ENCODE measurements at regions not wholly inside any gene's neighbourhood (a gene's known extent, or its start where the extent isn't known, plus 50 kb on each side); places are given as distances from the start of the nearest gene placed in this dataset.

DNA sequence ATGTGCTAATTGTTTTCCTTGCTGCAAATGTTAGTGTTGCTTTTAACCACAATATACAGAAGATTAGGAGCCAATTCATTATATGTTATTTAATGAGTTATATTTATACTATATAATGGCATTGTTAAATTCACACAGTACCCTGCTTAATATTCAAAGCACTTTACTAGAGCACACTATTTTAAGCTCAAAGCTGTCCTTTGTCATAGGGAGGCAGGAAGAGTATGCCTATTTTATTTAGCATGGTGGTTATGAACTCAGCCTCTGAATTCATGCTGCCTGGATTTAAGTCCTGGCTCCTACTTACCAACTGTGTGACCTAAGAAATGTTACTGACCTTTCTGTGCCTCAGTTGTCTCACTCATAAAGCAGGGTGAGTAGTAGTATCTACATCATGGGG lies 80.5 kb downstream of the FASTKD2 start:
- Histone ChIP-seq H3K9me3 (ENCODE audit: low read length) (no peaks in the 10 kb centered on the region), H2AFZ (ENCODE audit: low read length) (no peak overlapping the region), H3K27ac (ENCODE audit: low read length) (no peak overlapping the region), H3K4me2 (ENCODE audit: low read depth, low read length, poor library complexity, severe bottlenecking) (no peak overlapping the region), H3K36me3 (ENCODE audit: insufficient read depth, low read length) (no peaks in the 10 kb centered on the region), H3K79me2 (ENCODE audit: low read length) (no peaks in the 10 kb centered on the region), H3K4me3 (ENCODE audit: low read length) (no peak overlapping the region), H3K27me3 (ENCODE audit: low read length) (no peaks in the 10 kb centered on the region; the same call in 1 of the 2 replicates), H4K20me1 (ENCODE audit: insufficient read depth, low read depth, low read length) (no peaks in the 10 kb centered on the region), H3K9me2 (replicated peaks; ENCODE audit: insufficient read depth, low read length) (no peaks in the 10 kb centered on the region), H3K4me1 (ENCODE audit: low read length) (no peaks in the 10 kb centered on the region), H3K9ac (ENCODE audit: low read length) (no peak overlapping the region)
- no peak for DNase-seq

GRCh38 chr2:206846331-206846730 lies 80.9 kb downstream of the FASTKD2 start:
- Histone ChIP-seq H3K4me3 (ENCODE audit: low read length) (no peak overlapping the region), H3K9ac (ENCODE audit: low read length) (no peak overlapping the region), H3K36me3 (ENCODE audit: insufficient read depth, low read length) (no peaks in the 10 kb centered on the region), H2AFZ (ENCODE audit: low read length) (no peak overlapping the region), H3K4me2 (ENCODE audit: low read depth, low read length, poor library complexity, severe bottlenecking) (no peak overlapping the region), H3K4me1 (ENCODE audit: low read length) (no peaks in the 10 kb centered on the region), H3K27me3 (ENCODE audit: low read length) (no peaks in the 10 kb centered on the region; the same call in 1 of the 2 replicates), H3K79me2 (ENCODE audit: low read length) (no peaks in the 10 kb centered on the region), H3K27ac (ENCODE audit: low read length) (no peak overlapping the region), H3K9me3 (ENCODE audit: low read length) (no peaks in the 10 kb centered on the region), H4K20me1 (ENCODE audit: insufficient read depth, low read depth, low read length) (no peaks in the 10 kb centered on the region), H3K9me2 (replicated peaks; ENCODE audit: insufficient read depth, low read length) (no peaks in the 10 kb centered on the region)
- DNase-seq = no peak

DNA sequence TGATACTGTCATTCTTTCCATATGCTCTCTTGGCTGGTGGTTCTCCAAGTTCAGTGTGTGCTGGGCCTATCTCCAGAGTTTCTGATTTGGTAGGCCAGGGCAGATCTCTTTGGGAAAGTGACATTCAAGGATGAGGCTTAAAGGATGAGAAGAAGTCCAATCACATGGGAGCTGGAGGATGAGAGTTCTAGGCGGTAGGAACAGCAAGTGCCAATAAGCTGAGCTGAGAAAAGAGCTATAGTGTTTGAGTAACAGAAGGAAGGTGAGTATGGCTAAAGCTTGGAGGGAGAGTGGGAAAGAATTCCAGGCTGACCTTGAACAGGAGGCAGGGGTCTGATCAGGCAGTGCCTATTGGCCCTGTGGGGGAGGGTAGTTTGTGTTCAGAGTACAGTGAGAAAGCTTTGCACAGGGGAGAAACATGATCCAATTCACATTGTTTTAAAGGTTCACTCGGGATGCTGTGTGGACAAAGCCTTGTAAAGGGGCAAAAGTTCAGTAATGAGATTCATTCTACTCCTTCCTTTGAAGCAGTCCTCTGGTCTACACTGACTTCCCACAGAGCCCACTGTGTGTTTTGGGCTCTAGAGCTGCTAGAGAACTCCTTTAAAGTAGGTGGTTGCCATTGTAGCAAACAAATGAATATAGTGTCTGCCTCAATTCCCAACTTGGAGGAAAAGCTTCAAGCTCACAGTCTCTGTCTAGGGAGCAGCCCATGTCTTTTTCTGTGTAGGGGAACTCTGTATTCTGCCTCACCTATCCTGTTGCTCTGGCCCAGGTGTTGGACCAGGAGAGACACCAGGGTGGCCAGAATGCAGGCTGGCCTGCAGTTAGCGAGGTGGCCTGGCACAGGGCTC lies 81.8 kb downstream of the FASTKD2 start:
- no peak overlapping the region for H3K9ac ChIP-seq (ENCODE audit: low read length)

GRCh38 chr2:206850369-206850768 lies 85.0 kb downstream of the FASTKD2 start:
- Histone ChIP-seq H3K4me3 (ENCODE audit: low read length) (no peak overlapping the region), H3K79me2 (ENCODE audit: low read length) (no peaks in the 10 kb centered on the region), H4K20me1 (ENCODE audit: insufficient read depth, low read depth, low read length) (no peaks in the 10 kb centered on the region), H3K27ac (ENCODE audit: low read length) (no peak overlapping the region), H3K4me2 (ENCODE audit: low read depth, low read length, poor library complexity, severe bottlenecking) (no peak overlapping the region), H2AFZ (ENCODE audit: low read length) (no peak overlapping the region), H3K4me1 (ENCODE audit: low read length) (no peaks in the 10 kb centered on the region), H3K9ac (ENCODE audit: low read length) (no peak overlapping the region), H3K36me3 (ENCODE audit: insufficient read depth, low read length) (no peaks in the 10 kb centered on the region), H3K9me3 (ENCODE audit: low read length) (no peaks in the 10 kb centered on the region), H3K27me3 (ENCODE audit: low read length) (no peaks in the 10 kb centered on the region), H3K9me2 (replicated peaks; ENCODE audit: insufficient read depth, low read length) (no peaks in the 10 kb centered on the region)
- DNase-seq = no peak

More for the DNA sequence above, 81.8 kb downstream of the FASTKD2 start:
- Histone ChIP-seq H3K4me3 (ENCODE audit: low read length) (no peak overlapping the region), H4K20me1 (ENCODE audit: insufficient read depth, low read depth, low read length) (no peaks in the 10 kb centered on the region), H3K79me2 (ENCODE audit: low read length) (no peaks in the 10 kb centered on the region), H3K27ac (ENCODE audit: low read length) (no peak overlapping the region), H3K36me3 (ENCODE audit: insufficient read depth, low read length) (no peaks in the 10 kb centered on the region), H3K4me2 (ENCODE audit: low read depth, low read length, poor library complexity, severe bottlenecking) (no peak overlapping the region), H3K27me3 (ENCODE audit: low read length) (no peaks in the 10 kb centered on the region; the same call in 1 of the 2 replicates), H3K9me2 (replicated peaks; ENCODE audit: insufficient read depth, low read length) (no peaks in the 10 kb centered on the region), H2AFZ (ENCODE audit: low read length) (no peak overlapping the region), H3K9me3 (ENCODE audit: low read length) (no peaks in the 10 kb centered on the region), H3K4me1 (ENCODE audit: low read length) (no peaks in the 10 kb centered on the region)
- DNase-seq = no peak

DNA sequence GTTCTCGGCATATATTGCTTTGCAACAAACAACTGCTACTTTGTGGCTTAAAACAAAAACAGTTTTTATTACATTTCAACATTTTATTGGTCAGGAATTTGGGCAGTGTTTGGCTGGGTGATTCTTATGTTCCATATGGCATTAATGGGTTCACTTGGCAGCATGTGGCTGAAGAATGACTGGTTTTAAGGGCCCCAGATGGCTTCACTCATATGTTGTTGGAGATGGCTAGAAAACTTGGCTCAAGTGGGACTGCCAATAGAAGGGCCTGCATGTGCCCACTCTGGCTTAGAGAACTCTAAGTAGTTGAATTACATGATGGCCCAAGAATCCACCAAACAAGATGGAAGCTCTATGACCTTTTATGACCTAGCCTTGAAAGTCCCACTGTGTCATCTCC lies 86.1 kb downstream of the FASTKD2 start:
- Histone ChIP-seq H3K9me3 (ENCODE audit: low read length) (no peaks in the 10 kb centered on the region), H3K36me3 (ENCODE audit: insufficient read depth, low read length) (no peaks in the 10 kb centered on the region), H4K20me1 (ENCODE audit: insufficient read depth, low read depth, low read length) (no peaks in the 10 kb centered on the region), H3K79me2 (ENCODE audit: low read length) (no peaks in the 10 kb centered on the region), H2AFZ (ENCODE audit: low read length) (no peak overlapping the region), H3K9ac (ENCODE audit: low read length) (no peak overlapping the region), H3K4me2 (ENCODE audit: low read depth, low read length, poor library complexity, severe bottlenecking) (no peak overlapping the region), H3K4me3 (ENCODE audit: low read length) (no peak overlapping the region), H3K27ac (ENCODE audit: low read length) (no peak overlapping the region), H3K27me3 (ENCODE audit: low read length) (no peaks in the 10 kb centered on the region), H3K4me1 (ENCODE audit: low read length) (no peaks in the 10 kb centered on the region), H3K9me2 (replicated peaks; ENCODE audit: insufficient read depth, low read length) (no peaks in the 10 kb centered on the region)
- no peak for DNase-seq

- Histone ChIP-seq H3K9me3 (ENCODE audit: low read length) (no peaks in the 10 kb centered on the region), H2AFZ (ENCODE audit: low read length) (no peak overlapping the region), H3K27ac (ENCODE audit: low read length) (no peak overlapping the region), H3K9me2 (replicated peaks; ENCODE audit: insufficient read depth, low read length) (no peaks in the 10 kb centered on the region), H3K4me3 (ENCODE audit: low read length) (no peak overlapping the region), H3K79me2 (ENCODE audit: low read length) (no peaks in the 10 kb centered on the region), H3K36me3 (ENCODE audit: insufficient read depth, low read length) (no peaks in the 10 kb centered on the region), H3K27me3 (ENCODE audit: low read length) (no peaks in the 10 kb centered on the region), H4K20me1 (ENCODE audit: insufficient read depth, low read depth, low read length) (no peaks in the 10 kb centered on the region), H3K9ac (ENCODE audit: low read length) (no peak overlapping the region), H3K4me1 (ENCODE audit: low read length) (no peaks in the 10 kb centered on the region), H3K4me2 (ENCODE audit: low read depth, low read length, poor library complexity, severe bottlenecking) (no peak overlapping the region)
- no peak for DNase-seq
Measured at GRCh38 chr2:206853915-206854314, 85.4 kb upstream of the CPO start.

DNA sequence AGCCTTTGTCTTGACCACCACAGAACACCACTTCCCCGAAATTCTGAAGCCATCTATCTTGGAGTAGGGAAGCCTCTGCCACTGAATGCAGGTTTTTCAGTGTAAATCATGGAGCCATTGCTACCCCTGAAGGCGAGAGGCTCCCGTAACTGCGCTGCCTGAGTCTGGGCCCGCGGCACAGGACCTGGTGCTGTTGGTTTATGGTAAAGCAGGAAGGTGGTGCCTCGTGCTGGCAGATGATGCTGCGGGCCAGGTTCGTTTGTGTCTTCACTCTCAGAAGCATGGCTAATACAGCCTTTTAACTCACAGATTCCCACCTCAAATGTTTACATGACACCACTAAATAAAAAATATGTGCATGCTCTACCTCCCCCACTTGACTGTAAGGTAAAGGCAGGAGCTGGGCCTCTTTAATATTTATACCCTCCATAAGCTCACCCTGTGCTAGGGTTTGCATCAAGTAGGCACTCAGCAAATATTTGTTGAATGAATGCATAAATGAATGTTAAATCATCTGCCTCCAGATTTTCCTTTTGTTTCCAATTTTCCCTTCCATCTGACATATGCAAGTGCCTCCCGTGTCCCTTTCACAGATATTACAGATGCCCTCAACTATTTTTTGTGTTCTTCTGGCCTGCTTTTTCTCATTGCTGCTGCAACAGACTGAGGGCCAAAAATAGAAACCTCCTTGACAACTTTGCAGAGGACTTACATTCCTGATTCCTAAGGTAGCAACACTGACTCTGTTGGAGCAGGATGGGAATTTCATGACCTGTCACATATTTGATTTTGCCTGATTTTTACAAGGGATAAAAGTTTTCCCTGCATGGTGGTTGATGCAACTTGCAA lies 83.5 kb upstream of the CPO start:
- DNase-seq = no peak
- Histone ChIP-seq H3K9ac (ENCODE audit: low read length) (no peak overlapping the region), H4K20me1 (ENCODE audit: insufficient read depth, low read depth, low read length) (no peaks in the 10 kb centered on the region), H3K9me3 (ENCODE audit: low read length) (no peaks in the 10 kb centered on the region), H3K36me3 (ENCODE audit: insufficient read depth, low read length) (no peaks in the 10 kb centered on the region), H3K79me2 (ENCODE audit: low read length) (no peaks in the 10 kb centered on the region), H3K27ac (ENCODE audit: low read length) (no peak overlapping the region), H3K4me3 (ENCODE audit: low read length) (no peak overlapping the region), H3K4me2 (ENCODE audit: low read depth, low read length, poor library complexity, severe bottlenecking) (no peak overlapping the region), H3K4me1 (ENCODE audit: low read length) (no peaks in the 10 kb centered on the region), H3K9me2 (replicated peaks; ENCODE audit: insufficient read depth, low read length) (no peaks in the 10 kb centered on the region), H2AFZ (ENCODE audit: low read length) (no peak overlapping the region), H3K27me3 (ENCODE audit: low read length) (no peaks in the 10 kb centered on the region)

DNA sequence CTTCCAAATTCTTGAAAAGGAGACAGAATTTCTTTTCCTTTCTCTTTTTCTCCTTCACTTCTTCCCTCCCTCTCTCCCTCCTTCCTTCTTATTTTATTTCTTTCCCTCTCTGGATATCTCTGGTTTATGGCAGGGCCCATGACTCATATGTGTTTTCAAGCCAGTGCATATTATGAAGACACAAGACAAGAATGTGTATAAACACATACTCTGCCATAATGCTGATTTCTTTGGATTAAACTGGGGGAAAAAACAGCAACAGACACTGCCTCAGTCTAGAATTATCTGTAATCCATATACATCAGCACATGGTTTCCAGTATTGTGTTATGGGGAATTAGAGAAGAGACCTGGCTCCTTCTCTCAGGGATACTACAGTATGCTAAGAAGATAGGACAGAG lies 82.8 kb upstream of the CPO start:
- Histone ChIP-seq H3K4me3 (ENCODE audit: low read length) (no peak overlapping the region), H3K27me3 (ENCODE audit: low read length) (no peaks in the 10 kb centered on the region), H4K20me1 (ENCODE audit: insufficient read depth, low read depth, low read length) (no peaks in the 10 kb centered on the region), H3K9me2 (replicated peaks; ENCODE audit: insufficient read depth, low read length) (no peaks in the 10 kb centered on the region), H3K36me3 (ENCODE audit: insufficient read depth, low read length) (no peaks in the 10 kb centered on the region), H3K27ac (ENCODE audit: low read length) (no peak overlapping the region), H3K9me3 (ENCODE audit: low read length) (no peaks in the 10 kb centered on the region), H3K4me1 (ENCODE audit: low read length) (no peaks in the 10 kb centered on the region), H2AFZ (ENCODE audit: low read length) (no peak overlapping the region), H3K79me2 (ENCODE audit: low read length) (no peaks in the 10 kb centered on the region), H3K4me2 (ENCODE audit: low read depth, low read length, poor library complexity, severe bottlenecking) (no peak overlapping the region), H3K9ac (ENCODE audit: low read length) (no peak overlapping the region)
- DNase-seq = no peak
